Skeletal muscle satellite cell (primary cell): ENCODE measurements at regions not wholly inside any gene's neighbourhood (a gene's known extent, or its start where the extent isn't known, plus 50 kb on each side); places are given as distances from the start of the nearest gene placed in this dataset.
"Not testable (repeated sequence)": the region's sequence is repeated elsewhere in the genome, so short reads cannot be mapped to it uniquely, and the experiment has no call there.

ENCODE experiments used
- H3K27me3 ChIP-seq: 2 replicates; pipeline ENCODE4 v1.7.0; 2013; ENCODE audit warnings: low read length; ENCODE audit not compliant: control insufficient read depth, insufficient read depth
- H3K36me3 ChIP-seq: 2 replicates; pipeline ENCODE4 v1.7.0; 2013; ENCODE audit warnings: mild to moderate bottlenecking, control low read depth, low read length; ENCODE audit not compliant: insufficient read depth
- H3K4me1 ChIP-seq: 2 replicates; pipeline ENCODE4 v1.7.0; 2013; ENCODE audit warnings: low read length; ENCODE audit not compliant: control insufficient read depth, insufficient read depth
- H3K4me2 ChIP-seq: 2 replicates; pipeline ENCODE4 v1.7.0; 2013; ENCODE audit warnings: mild to moderate bottlenecking, low read length
- H3K4me3 ChIP-seq: 2 replicates; pipeline ENCODE4 v1.7.0; 2013; ENCODE audit warnings: low read length
- H3K9ac ChIP-seq: 2 replicates; pipeline ENCODE4 v1.7.0; 2013; ENCODE audit warnings: mild to moderate bottlenecking, low read depth, low read length, moderate library complexity
- H3K9me3 ChIP-seq: replicated peaks from 2 replicates; pipeline ENCODE4 v1.7.0; 2013; ENCODE audit warnings: mild to moderate bottlenecking, control low read depth, low read length

DNA sequence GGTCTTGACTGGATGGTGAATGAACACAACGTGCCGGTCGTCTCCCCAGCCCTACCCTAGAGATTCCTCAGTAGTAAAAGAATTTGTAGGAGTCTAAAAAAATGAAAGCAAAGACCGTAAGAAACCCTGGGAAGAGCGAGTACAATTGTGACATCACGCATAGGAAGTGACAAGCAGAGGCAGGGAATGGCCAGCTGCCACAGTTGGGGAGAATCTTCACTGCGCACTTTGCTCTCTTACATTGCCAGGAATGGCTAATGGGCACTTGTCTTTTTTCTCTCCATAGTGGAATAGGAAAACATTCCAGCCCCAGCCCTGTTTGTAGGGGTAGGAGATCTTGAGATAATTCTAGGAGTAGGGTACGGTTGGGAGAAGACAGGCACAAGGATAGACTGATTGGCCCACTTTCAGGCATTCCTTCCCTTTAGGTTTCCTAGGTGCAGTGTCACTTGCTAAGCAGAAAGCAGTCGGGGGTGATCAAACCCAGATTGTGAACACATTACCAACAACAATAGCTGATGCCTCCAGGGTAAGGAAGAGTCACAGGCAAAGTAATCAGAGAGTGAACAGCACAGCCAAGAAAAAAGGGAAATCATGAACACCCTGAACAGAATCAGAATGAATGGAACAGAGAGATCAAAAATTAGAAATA is 302.7 kb downstream of the MAN2A1 start:
- H3K4me1 ChIP-seq: peaks cover 18% of the 10 kb centered on the region
- H3K36me3 ChIP-seq: no peaks in the 10 kb centered on the region
- no peak overlapping the region for H3K4me3 ChIP-seq
- H3K9me3 ChIP-seq: no peaks in the 10 kb centered on the region
- H3K4me2 ChIP-seq: no peak overlapping the region
- H3K27me3 ChIP-seq: no peaks in the 10 kb centered on the region
- no peak overlapping the region for H3K9ac ChIP-seq

DNA sequence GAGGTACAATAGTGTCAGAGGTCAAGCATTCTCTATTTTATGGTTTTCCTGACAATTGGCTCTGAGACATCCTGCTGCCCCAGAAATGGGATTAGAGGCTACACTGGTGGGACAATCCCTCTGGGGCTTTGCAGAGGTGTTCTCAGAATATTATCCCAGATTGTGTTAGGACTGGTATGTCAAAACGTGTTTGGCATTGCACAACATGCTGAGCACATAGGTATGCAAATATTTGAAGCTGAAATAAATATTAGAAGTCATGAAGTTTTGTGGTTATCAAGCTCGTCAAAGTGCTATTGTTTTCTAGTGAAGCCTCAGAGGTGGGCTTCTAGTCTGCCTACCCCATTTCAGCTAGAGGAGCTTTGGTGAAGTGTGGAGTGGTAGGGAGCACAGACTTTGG is 304.4 kb downstream of the MAN2A1 start:
- Histone ChIP-seq H3K4me1 (peaks cover 11% of the 10 kb centered on the region), H3K36me3 (no peaks in the 10 kb centered on the region), H3K9ac (no peak overlapping the region), H3K9me3 (no peaks in the 10 kb centered on the region), H3K4me2 (no peak overlapping the region), H3K27me3 (no peaks in the 10 kb centered on the region), H3K4me3 (no peak overlapping the region)

DNA sequence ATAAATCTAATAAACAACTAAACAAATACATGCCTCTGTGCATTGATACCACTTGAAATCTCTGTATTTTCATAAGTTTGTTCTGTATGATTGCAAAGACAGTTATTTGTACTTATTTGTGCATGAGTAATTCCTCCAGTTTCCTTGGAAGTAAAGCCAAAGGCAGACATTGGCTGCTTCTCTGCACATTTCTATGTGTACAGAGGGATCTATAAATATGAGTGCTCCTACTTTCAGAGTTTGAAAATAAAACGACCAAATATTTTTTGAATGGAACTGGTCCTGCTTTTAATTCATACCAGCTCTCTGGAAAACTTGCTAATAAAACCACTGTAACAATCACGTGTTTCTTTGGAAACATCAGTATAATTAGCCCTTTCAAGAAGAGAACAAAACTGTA is 306.5 kb downstream of the MAN2A1 start:
- H3K4me2 ChIP-seq: peak overlapping the region; percentile 1
- H3K27me3 ChIP-seq: no peaks in the 10 kb centered on the region
- H3K4me3 ChIP-seq: no peak overlapping the region
- peaks cover 30% of the 10 kb centered on the region for H3K4me1 ChIP-seq
- H3K9ac ChIP-seq: no peak overlapping the region
- no peaks in the 10 kb centered on the region for H3K9me3 ChIP-seq
- H3K36me3 ChIP-seq: no peaks in the 10 kb centered on the region

DNA sequence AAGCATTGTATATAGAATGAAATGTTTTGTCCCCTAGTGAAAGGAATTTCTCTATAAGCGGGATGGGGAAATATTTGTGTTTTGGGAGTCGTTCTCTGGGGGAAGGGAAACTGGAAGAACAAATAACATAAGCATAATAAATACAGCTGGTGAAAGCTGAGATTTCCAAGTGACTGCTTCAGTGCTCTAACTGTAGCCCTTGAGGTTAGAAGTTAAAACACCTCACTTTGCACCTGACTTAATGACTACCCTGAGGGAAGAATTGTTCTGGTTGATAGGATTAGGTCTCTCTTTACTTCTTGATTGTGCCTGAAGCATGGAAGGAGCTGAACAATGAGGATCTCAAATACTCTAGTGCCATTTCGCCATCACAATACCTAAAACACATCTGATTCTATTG is 307.4 kb downstream of the MAN2A1 start:
- peaks cover 31% of the 10 kb centered on the region for H3K4me1 ChIP-seq
- H3K36me3 ChIP-seq: no peaks in the 10 kb centered on the region
- H3K27me3 ChIP-seq: no peaks in the 10 kb centered on the region
- no peak overlapping the region for H3K4me2 ChIP-seq
- no peak overlapping the region for H3K9ac ChIP-seq
- no peaks in the 10 kb centered on the region for H3K9me3 ChIP-seq
- no peak overlapping the region for H3K4me3 ChIP-seq

DNA sequence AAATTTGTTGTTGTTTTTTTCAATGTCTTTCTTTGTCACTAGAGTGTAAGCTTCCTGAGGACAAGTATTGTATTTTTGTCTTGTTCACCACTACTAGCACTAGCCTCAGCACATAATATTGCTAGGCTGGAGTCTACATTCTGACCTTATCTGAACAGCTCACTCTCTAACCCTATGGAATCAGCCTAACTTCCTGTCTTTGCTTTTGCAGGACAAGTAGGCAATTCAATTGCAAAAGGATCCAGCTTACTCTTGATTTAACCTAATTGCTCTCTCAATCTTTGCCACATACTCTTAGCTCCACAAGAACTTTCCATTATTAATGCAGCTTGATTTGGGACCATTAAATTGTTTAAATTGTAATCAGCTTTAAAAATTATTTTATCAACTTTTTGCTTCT is 308.5 kb downstream of the MAN2A1 start:
- Histone ChIP-seq H3K4me3 (no peak overlapping the region), H3K4me1 (peaks cover 31% of the 10 kb centered on the region), H3K4me2 (no peak overlapping the region)

DNA sequence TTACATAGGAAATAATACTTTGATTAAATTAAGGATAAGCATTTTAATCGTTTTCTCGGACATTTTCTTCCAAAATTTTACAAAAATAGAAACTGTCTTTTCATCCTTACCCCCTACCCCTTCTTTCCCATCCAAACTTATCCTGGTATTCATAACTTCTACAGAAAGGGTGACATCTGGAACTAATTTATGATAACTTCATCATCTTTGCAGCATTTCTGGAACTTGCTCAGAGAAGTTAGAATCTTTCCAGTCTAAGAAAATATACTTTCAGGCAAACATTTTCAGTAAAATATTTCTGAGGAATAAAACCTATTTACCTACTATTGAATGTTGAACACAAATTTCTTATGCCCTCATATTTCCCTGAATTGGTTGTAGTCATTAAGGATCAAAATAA is 309.0 kb downstream of the MAN2A1 start:
- Histone ChIP-seq H3K4me1 (peaks cover 31% of the 10 kb centered on the region), H3K9me3 (no peaks in the 10 kb centered on the region), H3K36me3 (no peaks in the 10 kb centered on the region), H3K4me2 (no peak overlapping the region), H3K4me3 (no peak overlapping the region), H3K9ac (no peak overlapping the region), H3K27me3 (no peaks in the 10 kb centered on the region)

More for the DNA sequence above, 308.5 kb downstream of the MAN2A1 start:
- H3K36me3 ChIP-seq: no peaks in the 10 kb centered on the region
- no peaks in the 10 kb centered on the region for H3K27me3 ChIP-seq
- H3K9ac ChIP-seq: no peak overlapping the region
- no peaks in the 10 kb centered on the region for H3K9me3 ChIP-seq

DNA sequence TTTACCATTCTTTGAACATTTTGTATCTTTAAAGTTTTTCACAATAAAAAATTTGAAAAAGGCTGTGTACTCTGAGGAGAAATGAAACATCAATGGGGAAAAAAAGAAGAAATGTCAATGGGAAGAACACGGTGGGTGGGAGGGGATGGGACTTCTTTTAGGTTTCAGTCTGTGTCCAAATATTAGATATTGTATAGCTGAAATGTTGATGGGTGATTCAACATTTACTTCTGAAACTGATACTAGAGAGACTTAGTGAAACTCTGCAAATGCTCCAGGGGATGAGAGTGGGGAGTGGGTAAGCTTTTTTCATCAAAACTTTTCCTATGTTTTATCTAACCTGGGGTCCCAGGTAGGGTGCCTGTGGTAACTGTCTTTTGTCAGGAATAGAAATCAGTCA is 311.9 kb downstream of the MAN2A1 start:
- Histone ChIP-seq H3K9ac (no peak overlapping the region), H3K4me3 (no peak overlapping the region), H3K9me3 (no peaks in the 10 kb centered on the region), H3K36me3 (no peaks in the 10 kb centered on the region), H3K4me1 (peaks cover 20% of the 10 kb centered on the region), H3K27me3 (no peaks in the 10 kb centered on the region), H3K4me2 (no peak overlapping the region)

DNA sequence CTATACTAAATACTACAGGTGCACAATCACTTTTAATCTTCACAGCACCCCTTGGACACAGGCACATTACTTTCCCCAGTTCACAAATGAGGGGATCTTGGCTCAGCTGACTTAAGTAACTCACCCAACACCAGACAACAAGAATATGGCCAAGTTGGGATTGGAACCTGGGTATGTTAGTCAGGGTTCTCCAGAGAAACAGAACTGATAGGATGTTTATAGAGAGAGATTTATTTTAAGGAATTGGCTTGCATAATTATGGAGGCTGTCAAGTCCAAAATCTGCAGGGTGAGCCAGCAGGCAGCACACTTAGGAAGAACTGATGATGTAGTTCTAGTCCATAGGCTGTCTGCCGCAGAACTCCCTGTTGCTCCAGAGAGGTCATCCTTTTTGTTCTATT is 312.9 kb downstream of the MAN2A1 start:
- Histone ChIP-seq H3K4me1 (peaks cover 20% of the 10 kb centered on the region), H3K27me3 (no peaks in the 10 kb centered on the region), H3K4me3 (no peak overlapping the region), H3K9ac (no peak overlapping the region), H3K9me3 (no peaks in the 10 kb centered on the region), H3K36me3 (no peaks in the 10 kb centered on the region), H3K4me2 (no peak overlapping the region)

DNA sequence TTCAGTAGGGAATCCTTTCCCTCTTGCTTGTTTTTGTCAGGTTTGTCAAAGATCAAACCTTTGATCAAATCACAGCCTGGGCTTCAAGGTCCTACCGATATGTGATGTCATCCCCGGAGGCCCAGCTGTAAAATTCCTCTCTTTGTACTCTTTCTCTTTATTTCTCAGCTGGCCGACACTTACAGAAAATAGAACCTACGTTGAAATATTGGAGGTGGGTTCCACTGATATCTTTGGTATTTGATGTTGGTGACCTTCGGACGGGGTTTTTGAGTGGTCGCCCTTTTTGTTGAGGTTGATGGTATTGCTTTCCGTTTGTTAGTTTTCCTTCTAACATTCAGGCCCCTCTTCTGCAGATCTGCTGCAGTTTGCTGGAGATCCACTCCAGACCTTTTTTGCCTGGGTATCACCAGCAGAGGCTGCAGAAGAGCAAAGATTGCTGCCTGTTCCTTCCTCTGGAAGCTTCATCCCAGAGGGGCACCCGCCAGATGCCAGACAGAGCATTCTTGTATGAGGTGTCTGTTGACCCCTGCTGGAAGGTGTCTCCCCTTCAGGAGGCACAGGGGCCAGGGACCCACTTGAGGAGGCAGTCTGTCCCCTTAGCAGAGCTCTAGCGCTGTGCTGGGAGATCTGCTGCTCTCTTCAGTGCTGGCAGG is 316.3 kb downstream of the MAN2A1 start:
- H3K4me3 ChIP-seq, H3K9me3 ChIP-seq, H3K4me2 ChIP-seq, H3K36me3 ChIP-seq, H3K4me1 ChIP-seq, H3K27me3 ChIP-seq, H3K9ac ChIP-seq: not testable (repeated sequence)

DNA sequence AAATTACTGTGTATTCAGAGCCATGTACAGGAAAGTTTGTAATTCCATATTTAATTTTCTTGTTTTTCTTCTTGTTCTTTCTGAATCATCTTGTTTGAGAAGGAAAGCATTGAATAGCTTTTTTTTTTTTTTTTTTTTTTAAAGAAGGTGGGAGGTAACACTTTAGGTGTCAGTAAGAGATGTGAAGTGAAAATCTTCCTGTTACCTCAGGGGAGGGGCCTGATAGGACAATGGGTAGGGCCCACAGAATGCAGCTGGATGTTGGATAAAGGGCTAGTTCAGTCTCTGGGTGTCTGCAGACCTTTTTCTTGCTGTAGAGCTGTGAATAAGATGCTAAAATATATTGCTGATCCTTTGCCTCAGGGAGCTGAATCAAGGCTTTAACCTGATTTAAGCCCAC is 317.4 kb downstream of the MAN2A1 start:
- Histone ChIP-seq H3K9me3 (no peaks in the 10 kb centered on the region), H3K4me1 (no peaks in the 10 kb centered on the region), H3K36me3 (no peaks in the 10 kb centered on the region), H3K4me2 (no peak overlapping the region), H3K4me3 (no peak overlapping the region), H3K27me3 (no peaks in the 10 kb centered on the region), H3K9ac (no peak overlapping the region)

DNA sequence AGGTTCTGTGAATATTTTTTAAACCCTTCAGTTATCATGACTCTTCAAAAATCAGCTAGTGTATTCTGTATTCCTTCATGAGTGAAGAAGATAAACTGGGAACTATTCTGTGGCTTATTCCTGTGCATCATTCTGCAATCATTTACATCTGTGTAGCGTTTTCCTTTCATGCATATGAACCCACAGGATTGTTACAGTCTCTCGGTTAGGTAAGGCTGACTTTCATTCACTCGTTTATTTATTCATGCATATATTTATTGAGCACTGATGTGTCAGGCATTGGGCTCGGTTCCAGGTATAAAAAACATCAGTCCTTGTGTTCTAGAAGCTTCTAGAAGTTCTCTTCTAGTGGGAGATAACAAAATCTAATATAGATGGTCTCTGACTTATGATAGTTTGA is 318.4 kb downstream of the MAN2A1 start:
- Histone ChIP-seq H3K4me3 (no peak overlapping the region), H3K9ac (no peak overlapping the region), H3K36me3 (no peaks in the 10 kb centered on the region), H3K27me3 (no peaks in the 10 kb centered on the region), H3K4me1 (no peaks in the 10 kb centered on the region), H3K4me2 (no peak overlapping the region), H3K9me3 (no peaks in the 10 kb centered on the region)

DNA sequence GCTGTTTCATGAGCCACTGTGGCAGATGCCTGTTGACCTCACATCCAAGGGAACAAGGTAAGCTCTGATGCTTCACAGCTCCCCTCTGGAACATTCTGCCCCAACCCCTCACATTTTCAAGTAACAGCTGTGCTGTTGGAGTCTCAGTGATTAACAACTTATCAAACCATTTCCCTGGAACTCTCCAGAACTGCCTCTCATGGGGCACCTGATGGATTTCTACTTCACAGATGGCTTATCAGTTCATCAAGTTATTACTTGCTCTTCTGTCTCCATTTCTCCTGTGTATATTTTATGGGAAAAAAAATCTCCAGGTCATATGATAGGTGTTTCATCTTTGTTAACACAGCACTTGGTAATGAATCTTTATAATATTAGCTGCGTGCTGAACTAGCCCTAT is 322.4 kb downstream of the MAN2A1 start:
- Histone ChIP-seq H3K27me3 (no peaks in the 10 kb centered on the region), H3K9me3 (no peaks in the 10 kb centered on the region), H3K4me2 (no peak overlapping the region), H3K9ac (no peak overlapping the region), H3K4me1 (no peaks in the 10 kb centered on the region), H3K4me3 (no peak overlapping the region), H3K36me3 (no peaks in the 10 kb centered on the region)
